Fibroblast of mammary gland (primary cell): ENCODE measurements at regions not wholly inside any gene's neighbourhood (a gene's known extent, or its start where the extent isn't known, plus 50 kb on each side); places are given as distances from the start of the nearest gene placed in this dataset.

ENCODE experiments used
- DNase-seq: peaks from one replicate; pipeline ENCODE4 v3.0.0-alpha.2; 2010; ENCODE audit warnings: low read depth
- H3K4me3 ChIP-seq: 2 replicates; pipeline ENCODE4 v1.5.1; 2011; ENCODE audit warnings: low read depth, mild to moderate bottlenecking, low read length, moderate library complexity; ENCODE audit not compliant: control insufficient read depth
- TF ChIP-seq, protein P1 (sequence below): conservative IDR thresholded peaks from 2 replicates; pipeline ENCODE4 v1.5.1; 2011; ENCODE audit warnings: low read depth, low read length, inconsistent platforms; ENCODE audit not compliant: control insufficient read depth, insufficient read depth

DNA sequence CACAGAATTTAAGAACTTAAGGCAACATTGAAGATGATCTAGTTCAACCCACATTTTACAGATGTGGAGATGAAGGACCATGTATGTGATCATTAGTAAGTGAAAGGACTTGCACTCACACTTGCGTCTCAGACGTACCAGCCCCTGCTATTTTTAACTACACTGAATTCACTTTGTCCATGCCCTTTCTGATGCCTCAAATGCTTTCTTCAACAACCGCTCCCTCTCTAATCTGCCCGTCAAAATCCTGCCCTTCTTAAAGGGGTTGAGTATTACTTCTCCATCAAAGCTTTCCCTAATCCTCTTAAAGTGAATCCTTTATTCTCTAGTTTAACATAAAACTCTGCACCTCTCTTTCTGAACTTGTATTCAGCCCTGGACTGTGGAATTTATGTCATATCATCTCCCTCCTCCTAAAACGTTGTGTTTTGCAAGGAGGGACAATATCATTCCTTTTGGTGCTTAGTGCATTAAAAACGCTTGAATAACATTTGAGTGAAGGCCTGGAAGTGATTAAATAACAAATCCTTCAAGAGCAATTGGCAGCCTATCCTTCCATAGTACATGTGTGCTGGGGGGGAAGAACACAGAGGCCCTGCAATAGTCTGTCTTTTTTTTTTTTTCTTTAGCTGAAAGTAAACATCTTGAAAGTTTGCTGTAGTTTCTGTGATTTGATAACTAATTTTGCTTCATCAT, 493.3 kb downstream of the LMO7 start:
- H3K4me3 ChIP-seq = no peak overlapping the region
- no peak for DNase-seq
- TF ChIP-seq, protein P1, sequence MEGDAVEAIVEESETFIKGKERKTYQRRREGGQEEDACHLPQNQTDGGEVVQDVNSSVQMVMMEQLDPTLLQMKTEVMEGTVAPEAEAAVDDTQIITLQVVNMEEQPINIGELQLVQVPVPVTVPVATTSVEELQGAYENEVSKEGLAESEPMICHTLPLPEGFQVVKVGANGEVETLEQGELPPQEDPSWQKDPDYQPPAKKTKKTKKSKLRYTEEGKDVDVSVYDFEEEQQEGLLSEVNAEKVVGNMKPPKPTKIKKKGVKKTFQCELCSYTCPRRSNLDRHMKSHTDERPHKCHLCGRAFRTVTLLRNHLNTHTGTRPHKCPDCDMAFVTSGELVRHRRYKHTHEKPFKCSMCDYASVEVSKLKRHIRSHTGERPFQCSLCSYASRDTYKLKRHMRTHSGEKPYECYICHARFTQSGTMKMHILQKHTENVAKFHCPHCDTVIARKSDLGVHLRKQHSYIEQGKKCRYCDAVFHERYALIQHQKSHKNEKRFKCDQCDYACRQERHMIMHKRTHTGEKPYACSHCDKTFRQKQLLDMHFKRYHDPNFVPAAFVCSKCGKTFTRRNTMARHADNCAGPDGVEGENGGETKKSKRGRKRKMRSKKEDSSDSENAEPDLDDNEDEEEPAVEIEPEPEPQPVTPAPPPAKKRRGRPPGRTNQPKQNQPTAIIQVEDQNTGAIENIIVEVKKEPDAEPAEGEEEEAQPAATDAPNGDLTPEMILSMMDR = no peak

DNA sequence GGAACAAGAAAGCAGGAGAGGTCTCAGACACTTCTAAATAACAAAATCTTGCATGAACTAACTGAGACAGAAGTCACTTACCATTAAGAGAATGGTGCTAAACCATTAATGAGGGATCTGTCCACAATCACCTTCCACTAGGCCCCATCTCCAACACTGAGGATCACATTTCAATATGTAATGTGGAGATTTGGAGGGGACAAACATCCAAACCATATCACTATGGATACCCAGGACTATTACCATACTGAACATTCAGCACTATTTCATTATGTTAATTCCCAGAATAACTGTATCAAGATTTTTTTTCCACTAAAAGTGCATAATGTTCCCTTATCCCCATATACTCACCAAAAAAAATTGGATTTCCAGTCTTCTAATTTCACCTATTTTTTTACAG, 491.8 kb downstream of the LMO7 start:
- H3K4me3 ChIP-seq = no peak overlapping the region
- TF ChIP-seq, protein P1 = no peak
- DNase-seq = no peak

DNA sequence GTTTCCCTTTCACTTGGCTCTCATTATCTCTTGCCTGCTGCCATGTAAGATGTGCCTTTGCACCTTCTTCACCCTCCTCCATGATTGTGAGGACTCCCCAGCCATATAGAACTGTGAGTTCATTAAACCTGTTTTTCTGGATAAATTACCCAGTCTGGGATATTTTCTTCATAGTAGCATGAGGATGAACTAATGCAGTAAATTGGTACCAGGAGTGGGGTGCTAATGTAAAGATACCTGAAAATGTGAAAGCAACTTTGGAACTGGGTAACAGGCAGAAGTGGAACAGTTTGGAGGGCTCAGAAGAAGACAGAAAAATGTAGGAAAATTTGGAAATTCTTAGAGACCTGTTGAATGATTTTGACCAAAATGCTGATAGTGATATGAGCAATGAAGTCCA, 487.4 kb downstream of the LMO7 start:
- no peak for DNase-seq
- TF ChIP-seq, protein P1 = no peak
- no peak overlapping the region for H3K4me3 ChIP-seq

DNA sequence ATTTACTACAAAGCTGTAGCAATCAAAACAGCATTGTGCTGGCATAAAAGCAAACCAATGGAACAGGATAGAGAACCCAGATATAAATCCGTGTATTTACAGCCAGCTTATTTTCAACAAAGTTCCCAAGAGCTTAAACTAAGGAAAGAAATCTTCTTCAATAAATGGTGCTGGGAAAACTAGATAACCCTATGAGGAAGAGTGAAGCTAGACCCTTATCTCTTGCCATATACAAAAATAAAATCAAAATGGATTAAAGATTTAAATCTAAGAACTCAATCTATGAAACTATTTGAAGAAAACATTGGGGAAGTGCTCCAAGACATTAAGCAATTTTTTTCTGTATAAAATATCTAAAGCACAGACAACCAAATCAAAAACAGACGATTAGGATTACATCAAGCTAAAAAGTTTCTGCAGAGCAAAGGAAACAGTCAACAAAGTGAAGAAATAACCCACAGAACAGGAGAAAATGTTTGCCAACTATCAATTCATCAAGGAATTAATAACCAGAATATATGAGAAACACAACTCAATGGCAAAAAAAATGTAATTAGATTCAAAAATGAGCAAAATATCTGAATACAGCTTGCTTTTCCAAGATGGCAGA, 480.7 kb downstream of the LMO7 start:
- H3K4me3 ChIP-seq = no peak overlapping the region
- DNase-seq = peak; percentile 8
- TF ChIP-seq, protein P1 = no peak

DNA sequence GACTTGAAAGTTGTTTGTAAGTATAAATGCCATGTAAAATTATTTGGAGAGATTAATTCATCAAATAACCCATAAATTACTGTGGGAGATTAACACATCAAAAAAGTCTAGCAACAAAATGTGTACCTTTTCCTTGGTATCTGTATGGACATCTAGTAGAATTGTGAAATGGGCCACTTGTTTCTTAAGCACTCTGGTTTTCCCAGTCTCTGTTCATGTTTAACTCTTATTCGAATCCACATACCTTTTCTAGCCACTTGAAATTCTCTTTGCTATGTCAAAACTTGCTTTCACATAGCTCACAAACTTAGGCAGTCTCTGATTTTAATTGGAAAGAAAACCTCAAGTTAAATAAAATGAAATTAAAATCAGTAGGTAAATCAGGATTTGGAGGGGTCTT, 470.6 kb downstream of the LMO7 start:
- DNase-seq = no peak
- no peak overlapping the region for H3K4me3 ChIP-seq
- TF ChIP-seq, protein P1 = no peak

DNA sequence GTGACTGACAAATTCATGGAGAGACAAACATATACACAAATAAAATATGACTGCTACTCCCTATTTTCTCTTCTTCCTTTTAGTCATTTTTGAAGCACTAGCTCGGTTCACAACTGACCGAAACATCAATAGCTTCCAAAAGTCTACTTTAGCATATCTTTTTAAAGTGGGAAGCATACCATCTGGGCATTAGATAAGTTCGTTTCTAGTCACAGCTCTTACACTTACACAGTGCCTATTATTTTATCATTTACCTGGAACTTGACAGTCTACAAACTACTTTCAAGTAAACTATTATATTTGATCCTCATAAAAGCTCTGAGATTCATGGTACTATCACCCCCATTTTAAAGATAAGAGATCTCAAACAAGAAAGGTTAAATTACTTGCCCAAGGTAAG, 458.5 kb downstream of the LMO7 start:
- no peak overlapping the region for H3K4me3 ChIP-seq
- TF ChIP-seq, protein P1 = no peak
- DNase-seq = no peak
